Vagina (tissue), 2 donors: ENCODE measurements at regions not wholly inside any gene's neighbourhood (a gene's known extent, or its start where the extent isn't known, plus 50 kb on each side); places are given as distances from the start of the nearest gene placed in this dataset.

Source experiments
- CTCF ChIP-seq, 3 experiments: fragments of 450-650 bp in 2 of 3; fragments of 200-600 bp in 1 of 3; sonication (generic) in 1 of 3; IDR thresholded peaks; one replicate each; pipeline ENCODE4 v1.5.1; 2017 to 2019; ENCODE audit warnings: antibody characterized with exemption in 3 of 3, mild to moderate bottlenecking in 2 of 3, moderate library complexity in 2 of 3
- POLR2A ChIP-seq, 2 donors: fragments of 450-650 bp; IDR thresholded peaks; one replicate each; pipeline ENCODE4 v1.6.1; 2017; ENCODE audit warnings: antibody characterized with exemption in 2 of 2, mild to moderate bottlenecking in 2 of 2, moderate library complexity in 2 of 2

- no peak for TF ChIP-seq POLR2A (IDR thresholded peaks at IDR 0.05)
- TF ChIP-seq CTCF (IDR thresholded peaks at IDR 0.05), result no peak
Measured at GRCh38 chr1:102821707-102822106, 286.6 kb downstream of the COL11A1 start.
